K562 (cell line): ENCODE measurements at regions not wholly inside any gene's neighbourhood (a gene's known extent, or its start where the extent isn't known, plus 50 kb on each side); places are given as distances from the start of the nearest gene placed in this dataset.

Source experiments
- CEBPZ ChIP-seq: fragments of 150-350 bp; IDR thresholded peaks from 2 replicates; pipeline ENCODE4 v1.6.1; 2014; ENCODE audit warnings: low read depth, mild to moderate bottlenecking, low read length, borderline replicate concordance
- NFE2 ChIP-seq: IDR thresholded peaks from 2 replicates; pipeline ENCODE4 v1.6.1; 2014; ENCODE audit warnings: antibody characterized with exemption, low read depth
- RBM14 ChIP-seq: fragments of 200-400 bp; formaldehyde crosslinking; IDR thresholded peaks from 2 replicates; pipeline ENCODE4 v1.6.1; 2018; ENCODE audit warnings: low read depth, mild to moderate bottlenecking, low read length, moderate library complexity, borderline replicate concordance; ENCODE audit not compliant: insufficient read depth
- ZBTB49 ChIP-seq: sonication (generic); formaldehyde crosslinking; IDR thresholded peaks from 2 replicates; pipeline ENCODE4 v1.8.0; 2022; ENCODE audit warnings: missing genetic modification reagents, mild to moderate bottlenecking, borderline replicate concordance
- ZNF316 ChIP-seq: fragments of 450-650 bp; IDR thresholded peaks from 2 replicates; pipeline ENCODE4 v1.6.1; 2016

GRCh38 chr6:87914637-87915395, 132.8 kb upstream of the SPACA1 start (continued):
- TF ChIP-seq CEBPZ, result no peak
- TF ChIP-seq ZBTB49, result no peak
- no peak for TF ChIP-seq NFE2
- TF ChIP-seq ZNF316, result peak; percentile 66
- no peak for TF ChIP-seq RBM14
